GM12873 (cell line): ENCODE measurements at regions not wholly inside any gene's neighbourhood (a gene's known extent, or its start where the extent isn't known, plus 50 kb on each side); places are given as distances from the start of the nearest gene placed in this dataset.

Experiments used
- TF ChIP-seq, protein P1 (sequence below): IDR thresholded peaks from 2 replicates; pipeline ENCODE4 v1.5.1; 2012; ENCODE audit warnings: low read depth, mild to moderate bottlenecking, moderate library complexity, low read length, control low read depth; ENCODE audit not compliant: insufficient read depth; ENCODE audit errors: missing control alignments

DNA sequence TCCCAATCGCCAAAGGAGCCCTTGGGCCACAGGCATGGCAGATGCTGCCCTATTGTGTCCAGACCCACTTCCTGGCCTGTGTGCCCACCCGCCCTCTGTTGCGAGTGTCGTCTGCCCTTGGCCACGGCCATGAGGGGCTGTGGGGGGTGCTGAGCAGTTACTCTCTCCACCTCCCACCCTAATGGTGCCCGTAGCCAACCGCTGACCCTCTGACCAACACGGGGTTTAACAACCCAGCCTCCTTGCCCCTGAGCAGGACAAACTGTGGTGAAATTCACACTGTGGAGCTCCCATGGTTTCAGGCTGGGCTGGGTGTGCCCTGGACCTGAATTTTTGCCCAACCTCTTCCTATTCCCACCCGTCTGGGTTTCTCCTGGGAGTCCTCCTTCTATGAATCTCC lies 145.7 kb upstream of the HDAC4 start:
- TF ChIP-seq, protein P1, sequence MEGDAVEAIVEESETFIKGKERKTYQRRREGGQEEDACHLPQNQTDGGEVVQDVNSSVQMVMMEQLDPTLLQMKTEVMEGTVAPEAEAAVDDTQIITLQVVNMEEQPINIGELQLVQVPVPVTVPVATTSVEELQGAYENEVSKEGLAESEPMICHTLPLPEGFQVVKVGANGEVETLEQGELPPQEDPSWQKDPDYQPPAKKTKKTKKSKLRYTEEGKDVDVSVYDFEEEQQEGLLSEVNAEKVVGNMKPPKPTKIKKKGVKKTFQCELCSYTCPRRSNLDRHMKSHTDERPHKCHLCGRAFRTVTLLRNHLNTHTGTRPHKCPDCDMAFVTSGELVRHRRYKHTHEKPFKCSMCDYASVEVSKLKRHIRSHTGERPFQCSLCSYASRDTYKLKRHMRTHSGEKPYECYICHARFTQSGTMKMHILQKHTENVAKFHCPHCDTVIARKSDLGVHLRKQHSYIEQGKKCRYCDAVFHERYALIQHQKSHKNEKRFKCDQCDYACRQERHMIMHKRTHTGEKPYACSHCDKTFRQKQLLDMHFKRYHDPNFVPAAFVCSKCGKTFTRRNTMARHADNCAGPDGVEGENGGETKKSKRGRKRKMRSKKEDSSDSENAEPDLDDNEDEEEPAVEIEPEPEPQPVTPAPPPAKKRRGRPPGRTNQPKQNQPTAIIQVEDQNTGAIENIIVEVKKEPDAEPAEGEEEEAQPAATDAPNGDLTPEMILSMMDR: no peak

DNA sequence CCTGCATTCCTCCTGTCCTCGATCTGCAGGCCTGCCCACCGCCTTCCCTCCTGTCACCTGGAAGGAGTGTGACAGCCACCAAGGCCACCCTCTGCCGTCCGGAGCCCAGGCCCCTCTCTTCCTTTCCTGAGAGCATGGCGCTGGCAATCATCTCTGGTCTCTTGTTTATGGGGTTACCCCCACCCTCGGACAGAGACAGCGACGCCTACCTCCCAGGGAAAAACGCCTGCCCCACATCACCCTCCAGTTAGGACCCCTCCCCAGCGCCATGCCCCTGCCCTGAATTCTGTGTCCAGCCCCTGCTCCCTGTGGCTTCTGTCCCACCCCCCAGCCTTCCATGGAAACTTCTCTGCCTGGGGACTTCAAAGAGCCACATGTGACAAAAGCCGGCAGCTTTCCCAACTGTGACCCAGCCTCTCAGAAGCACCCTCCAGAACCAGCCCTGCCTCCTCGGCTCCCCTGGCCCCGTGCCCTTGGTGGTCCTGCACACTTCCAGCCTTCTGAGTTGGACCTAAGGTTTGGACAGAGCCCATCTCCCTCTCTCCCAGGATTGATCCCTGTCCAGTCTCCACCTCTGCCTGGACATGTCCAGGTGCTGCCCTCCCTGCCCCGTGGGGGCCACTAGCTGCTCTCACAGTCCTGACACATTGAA lies 145.0 kb upstream of the HDAC4 start:
- TF ChIP-seq, protein P1: no peak

DNA sequence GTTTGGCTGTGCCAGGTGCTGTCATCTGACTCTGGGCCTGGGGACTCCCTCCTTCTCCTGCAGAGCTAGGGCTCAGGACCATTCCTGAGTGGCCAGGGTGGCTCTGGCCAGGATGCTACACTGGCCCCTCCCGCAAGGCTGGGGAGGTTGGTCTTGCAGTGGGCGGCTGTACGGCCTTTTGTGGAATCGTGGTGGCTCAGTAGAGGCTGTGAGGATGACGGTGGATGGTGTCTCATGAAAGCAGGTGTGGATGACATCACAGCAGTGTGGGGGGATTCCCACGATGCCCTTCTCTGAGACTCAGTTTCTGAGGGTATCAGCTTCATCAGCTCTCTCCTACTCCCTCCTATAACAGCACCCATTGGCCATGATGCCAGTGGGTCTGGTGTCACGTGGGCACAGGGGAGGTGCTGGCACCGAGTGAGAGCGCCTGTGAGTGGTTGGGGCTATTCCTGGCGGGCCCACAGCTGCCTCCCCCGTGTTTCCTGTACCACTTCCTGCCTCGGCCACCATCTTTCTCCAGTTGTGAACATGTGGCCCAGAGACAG lies 144.2 kb upstream of the HDAC4 start:
- TF ChIP-seq, protein P1: no peak

DNA sequence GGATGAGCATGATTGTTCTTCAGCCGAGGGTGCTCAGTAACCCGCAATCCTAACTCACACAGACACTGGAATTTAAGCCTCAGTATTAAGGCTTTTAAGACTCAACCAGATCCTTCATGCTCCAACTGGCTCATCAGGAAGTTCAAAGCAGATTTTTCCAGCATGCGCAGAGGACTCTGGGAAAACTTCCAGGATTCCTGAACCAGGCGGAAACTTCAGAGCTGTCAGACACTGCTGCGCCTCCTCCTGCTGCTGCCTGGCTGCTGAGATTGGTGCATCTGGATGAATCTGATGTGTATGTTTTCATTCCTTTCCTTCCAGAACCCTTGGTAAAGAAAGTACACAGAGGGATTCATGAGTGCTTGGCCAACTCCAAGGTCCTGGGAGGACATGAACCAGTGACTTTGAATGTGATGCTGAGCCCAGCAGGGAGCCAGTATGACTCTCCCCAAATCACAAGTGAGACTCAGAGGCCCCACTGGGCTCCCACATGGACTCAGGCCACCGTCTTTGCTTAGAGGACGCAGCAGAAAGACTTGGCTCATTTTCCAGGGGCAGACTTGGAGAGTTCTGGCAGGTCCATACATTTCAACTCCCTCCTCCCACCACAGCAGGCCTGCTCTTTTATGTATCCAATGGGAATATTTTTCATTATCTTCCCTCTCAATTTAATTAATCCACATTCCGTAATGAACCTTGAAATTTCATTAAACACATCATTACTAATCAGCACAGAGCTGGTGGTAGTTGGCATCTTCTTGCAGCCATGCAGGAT lies 143.5 kb upstream of the HDAC4 start:
- TF ChIP-seq, protein P1: no peak

DNA sequence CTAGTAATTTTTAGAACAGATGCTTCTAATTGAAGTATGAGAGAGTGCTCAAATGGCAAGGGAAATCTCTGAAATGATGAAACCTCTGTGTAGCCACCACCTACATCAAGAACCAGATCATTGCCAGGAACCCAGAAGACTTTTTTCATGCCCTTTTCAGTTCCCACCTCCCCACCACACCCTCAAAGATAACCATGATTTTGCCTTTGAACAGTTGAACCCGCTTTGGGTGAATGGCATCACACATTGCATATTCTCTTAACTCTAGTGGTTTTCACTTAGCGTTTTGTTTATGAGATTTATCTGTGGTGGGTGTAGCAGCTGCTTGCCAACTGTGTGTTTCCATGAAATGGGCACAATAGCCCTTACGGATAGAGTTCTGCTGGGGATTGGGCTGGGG lies 142.9 kb upstream of the HDAC4 start:
- TF ChIP-seq, protein P1: no peak

DNA sequence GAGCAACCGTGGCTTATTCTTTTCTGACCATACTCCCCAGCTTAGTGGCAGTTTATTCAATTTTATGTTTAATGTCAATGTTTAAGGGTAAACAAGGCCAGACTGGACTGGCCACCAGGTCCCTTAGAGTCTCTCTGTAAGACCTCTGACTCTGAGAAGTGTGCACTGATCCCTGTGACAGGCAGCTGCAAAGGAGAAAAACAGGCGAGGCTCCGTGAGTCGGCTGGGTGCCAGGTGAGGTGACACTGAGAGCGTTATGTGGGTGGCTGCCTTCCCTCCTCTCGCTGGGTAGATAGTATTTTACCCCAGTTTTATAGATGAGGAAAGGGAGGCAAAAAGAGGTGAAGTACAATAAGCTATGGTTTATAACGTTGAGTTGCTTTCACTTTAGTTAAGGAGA lies 139.4 kb upstream of the HDAC4 start:
- TF ChIP-seq, protein P1: no peak

DNA sequence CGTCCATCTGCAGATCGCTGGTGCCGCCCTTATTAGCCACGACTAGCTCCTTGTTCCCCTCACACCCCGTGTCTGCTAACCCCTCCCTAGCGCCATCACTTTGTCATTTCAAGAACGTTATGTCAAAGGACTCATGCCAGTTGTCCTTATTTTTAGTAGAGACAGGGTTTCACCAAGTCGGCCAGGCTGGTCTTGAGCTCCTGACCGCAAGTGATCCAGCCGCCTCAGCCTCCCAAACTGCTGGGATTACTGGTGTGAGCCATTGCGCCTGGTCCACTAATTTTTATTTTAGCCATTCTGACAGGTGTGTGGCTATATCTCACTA lies 138.9 kb upstream of the HDAC4 start:
- TF ChIP-seq, protein P1: no peak
